Erythroblast (primary cell): ENCODE measurements at regions not wholly inside any gene's neighbourhood (a gene's known extent, or its start where the extent isn't known, plus 50 kb on each side); places are given as distances from the start of the nearest gene placed in this dataset.

Experiments
- GATA1 ChIP-seq: IDR thresholded peaks from 2 replicates; pipeline ENCODE4 v1.6.1; 2011; ENCODE audit warnings: low read depth, mild to moderate bottlenecking, control low read depth, low read length, moderate library complexity
- POLR2A ChIP-seq: IDR thresholded peaks from 2 replicates; pipeline ENCODE4 v1.6.1; 2011; ENCODE audit warnings: mild to moderate bottlenecking, low read length

DNA sequence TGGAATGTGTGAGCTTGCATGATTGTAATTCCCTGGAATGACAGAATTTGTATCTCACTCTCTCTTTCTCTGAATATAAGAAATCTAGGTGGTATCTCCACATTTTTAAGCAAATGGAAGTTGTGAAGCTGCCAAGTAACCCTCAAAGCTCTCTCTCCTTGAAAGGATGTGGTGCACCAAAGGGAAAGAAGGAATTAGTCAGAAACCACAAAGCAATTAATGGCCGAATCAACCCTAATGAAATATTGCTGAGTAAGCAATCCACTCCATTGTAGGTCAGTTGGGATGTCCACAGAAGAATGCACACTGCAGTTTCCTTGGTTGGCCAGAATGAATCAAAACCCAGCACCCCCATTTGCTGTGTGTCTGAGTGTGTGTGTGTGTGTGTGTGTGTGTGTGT is 153.5 kb downstream of the KCNA5 start:
- TF ChIP-seq POLR2A (no peak), GATA1 (no peak)
